Globus pallidus (tissue), 1 donor: ENCODE measurements at regions not wholly inside any gene's neighbourhood (a gene's known extent, or its start where the extent isn't known, plus 50 kb on each side); places are given as distances from the start of the nearest gene placed in this dataset.

Experiments
- DNase-seq: peaks from one replicate; pipeline ENCODE4 v3.0.0-alpha.2; 2015; ENCODE audit warnings: low spot score

DNA sequence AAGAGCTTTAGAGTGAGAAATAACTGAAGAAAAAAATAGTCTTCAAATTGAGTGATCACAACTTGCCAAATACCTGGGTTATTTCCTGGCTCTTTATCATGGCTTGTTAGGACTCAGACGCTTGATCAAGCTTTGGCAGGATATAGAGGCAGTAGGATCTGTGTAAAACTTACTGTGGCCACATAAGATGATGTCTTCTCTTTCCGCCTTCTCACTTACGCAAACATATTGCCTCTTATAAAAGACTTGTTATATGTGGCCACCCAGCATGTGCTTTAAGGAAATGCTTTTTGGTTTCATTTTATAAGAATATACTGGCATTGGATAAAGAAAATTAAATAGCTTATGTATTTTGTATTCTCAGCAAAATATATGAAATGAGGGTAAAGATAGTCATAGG, 101.8 kb upstream of the AKIRIN2 start:
- DNase-seq = no peak

GRCh38 chr6:87799651-87800050, 97.6 kb upstream of the AKIRIN2 start:
- DNase-seq = no peak

GRCh38 chr6:87798393-87799278, 96.6 kb upstream of the AKIRIN2 start:
- DNase-seq = no peak

GRCh38 chr6:87794922-87795885, 93.2 kb upstream of the AKIRIN2 start:
- DNase-seq = no peak

DNA sequence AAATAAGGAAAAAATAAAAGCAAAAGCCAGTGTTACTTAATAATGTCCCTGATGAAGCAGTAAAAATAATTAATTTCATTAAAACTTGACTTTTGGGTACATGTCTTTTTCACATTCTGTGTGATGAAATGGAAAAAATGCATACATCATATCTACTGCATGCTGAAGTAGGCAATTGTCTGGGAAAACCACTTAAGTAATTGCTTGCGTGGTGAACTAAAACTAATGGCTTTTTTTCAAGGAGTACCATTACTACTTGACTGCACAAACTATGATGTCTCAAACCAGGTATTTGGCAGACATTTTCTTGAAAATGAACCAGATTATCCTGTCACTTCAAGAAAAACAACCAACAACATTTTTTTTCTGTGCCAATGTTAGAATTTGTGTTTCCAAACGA, 91.3 kb upstream of the AKIRIN2 start:
- DNase-seq = no peak

GRCh38 chr6:87791982-87792381, 89.9 kb upstream of the AKIRIN2 start:
- no peak for DNase-seq

GRCh38 chr6:87791485-87791884, 89.5 kb upstream of the AKIRIN2 start:
- DNase-seq = no peak

DNA sequence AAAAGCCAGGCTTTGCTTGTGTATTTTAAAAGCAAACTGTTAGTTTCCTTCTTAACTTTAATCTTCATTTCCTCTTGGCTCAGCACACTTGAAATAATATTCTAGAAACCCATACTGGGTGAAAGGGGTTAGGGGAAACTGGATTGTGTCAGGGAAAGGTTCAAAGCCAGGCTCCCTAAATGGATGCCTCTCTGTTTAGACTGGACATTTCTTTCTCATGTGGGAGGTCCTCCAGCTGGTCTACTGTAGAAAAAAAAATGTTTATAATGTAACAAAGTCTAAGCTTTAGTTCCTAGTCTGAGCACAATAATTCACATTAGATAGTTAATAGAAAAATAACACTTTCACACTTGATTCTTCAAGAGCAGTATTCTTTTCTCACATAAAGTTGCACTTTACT, 89.0 kb upstream of the AKIRIN2 start:
- no peak for DNase-seq

- no peak for DNase-seq
Measured at GRCh38 chr6:87789900-87790290, 87.9 kb upstream of the AKIRIN2 start.

DNA sequence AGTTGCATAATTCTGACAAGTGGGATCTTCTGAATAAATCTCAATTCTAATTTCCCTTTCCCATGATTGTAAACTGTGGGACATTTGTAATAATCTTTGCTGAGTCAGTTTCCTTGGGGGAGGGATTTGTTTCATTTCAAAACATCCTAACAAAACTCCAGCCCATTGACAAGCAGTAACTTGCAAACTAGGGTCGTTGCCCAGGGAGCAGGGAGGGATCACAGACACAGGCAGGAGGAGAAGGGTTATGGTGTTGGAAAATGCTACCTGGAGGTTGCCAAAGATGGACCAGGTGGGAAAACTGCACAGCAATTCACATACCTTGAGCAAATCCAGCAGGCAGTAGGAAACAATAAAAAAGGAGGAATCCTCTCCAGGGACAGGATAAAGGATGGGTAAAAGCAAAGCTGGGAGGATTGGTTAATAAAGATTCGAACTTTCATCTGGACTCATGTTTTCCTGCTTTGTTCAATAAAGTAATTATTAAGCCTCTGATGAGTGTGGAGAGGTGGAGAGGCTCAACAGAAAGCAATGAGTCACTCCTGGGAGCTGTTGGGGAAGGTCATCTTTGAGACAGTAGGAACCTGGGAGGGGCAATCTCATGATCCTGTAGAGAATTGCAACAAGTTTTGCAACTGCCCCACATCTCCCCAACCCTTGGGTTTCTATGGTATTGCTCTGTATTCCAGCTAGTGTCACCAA, 87.3 kb upstream of the AKIRIN2 start:
- no peak for DNase-seq

DNA sequence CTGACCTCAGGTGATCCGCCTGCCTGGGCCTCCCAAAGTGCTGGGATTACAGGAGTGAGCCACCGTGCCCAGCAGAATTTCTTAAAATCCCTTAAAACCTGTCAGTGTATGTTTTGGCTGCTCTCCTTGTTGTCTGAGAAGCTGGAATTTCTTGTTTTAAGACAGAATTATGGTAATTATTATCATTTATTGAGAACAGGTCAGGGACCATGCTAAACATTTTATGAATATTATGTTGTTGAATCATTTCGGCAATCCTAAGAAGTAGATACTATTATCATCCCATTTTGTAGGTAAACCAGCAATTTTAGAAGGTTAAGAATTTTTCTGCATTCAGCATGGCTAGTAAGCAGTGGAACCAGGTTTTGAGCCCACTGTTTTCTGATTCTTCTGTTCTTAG, 86.1 kb upstream of the AKIRIN2 start:
- DNase-seq = no peak

DNA sequence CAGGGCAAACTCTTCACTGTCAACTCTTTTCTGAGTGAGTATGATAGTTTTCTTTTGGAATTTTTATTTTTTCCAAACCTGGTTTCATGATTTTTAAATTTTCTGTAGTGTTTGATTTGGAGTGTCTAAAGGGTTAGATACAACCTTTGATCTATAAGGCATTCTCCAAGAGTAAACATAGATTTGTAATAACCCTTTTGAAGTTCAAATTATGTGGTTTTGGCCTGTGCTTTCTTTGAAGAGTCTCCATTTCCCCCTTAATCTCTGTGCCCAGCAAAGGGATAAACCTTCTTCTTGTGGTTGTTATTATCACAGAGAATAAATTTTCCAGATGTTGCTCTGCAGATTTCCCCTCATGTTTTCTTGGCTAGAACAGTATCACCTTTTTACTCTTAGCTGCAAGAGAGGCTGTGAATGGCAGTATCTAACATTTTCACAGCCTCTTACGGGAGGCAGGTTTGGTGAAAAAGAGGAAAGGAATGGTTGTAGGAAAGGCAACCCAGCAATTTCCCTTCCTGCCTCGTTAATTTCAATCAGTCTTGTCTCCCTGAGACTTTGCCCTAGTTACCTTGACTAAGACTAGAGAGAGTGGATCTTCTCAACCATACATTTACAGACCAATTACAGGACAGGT, 83.3 kb upstream of the AKIRIN2 start:
- no peak for DNase-seq

DNA sequence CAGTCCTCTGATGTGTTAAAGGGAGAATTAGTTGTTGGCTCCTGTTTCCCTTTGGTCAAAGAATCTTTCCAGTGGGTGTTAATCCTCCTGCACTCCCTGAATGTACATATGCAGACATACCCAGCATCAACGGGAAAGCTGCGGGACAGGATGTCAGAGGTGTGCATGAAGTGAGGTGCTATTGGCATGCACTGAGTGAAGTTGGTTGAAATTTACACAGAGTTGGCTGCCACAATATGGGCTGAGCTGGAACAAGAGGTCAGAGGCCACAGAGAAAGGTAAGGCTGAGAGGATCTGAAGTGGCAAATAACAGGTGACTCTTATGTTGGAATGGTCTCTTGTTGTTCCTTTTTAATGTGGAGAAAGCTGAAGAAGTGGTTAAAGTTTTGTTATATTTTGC, 82.7 kb upstream of the AKIRIN2 start:
- no peak for DNase-seq

DNA sequence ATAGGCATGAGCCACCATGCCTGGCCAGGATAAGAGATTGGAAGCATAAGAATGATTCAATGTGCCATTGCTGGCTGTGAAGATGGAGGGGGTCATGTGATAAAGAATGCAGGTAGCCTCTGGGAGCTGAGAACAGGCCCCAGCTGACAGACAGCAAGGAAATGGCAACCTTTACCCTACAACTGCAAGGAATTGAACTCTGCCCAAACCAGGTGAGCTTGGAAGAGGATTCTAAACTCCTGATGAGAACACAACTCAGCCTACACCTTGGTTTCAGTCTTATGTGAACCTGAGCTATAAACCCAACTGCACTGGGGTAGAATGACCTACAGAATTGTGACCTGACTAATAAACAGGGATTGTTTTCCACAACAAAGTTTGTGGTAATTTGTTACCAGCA, 82.0 kb upstream of the AKIRIN2 start:
- DNase-seq = no peak

- DNase-seq = no peak
Measured at GRCh38 chr6:87779542-87779941, 77.5 kb upstream of the AKIRIN2 start.

- DNase-seq = no peak
Measured at GRCh38 chr6:87772597-87773530, 70.8 kb upstream of the AKIRIN2 start.

GRCh38 chr6:87767478-87767877, 65.4 kb upstream of the AKIRIN2 start:
- DNase-seq = no peak

- no peak for DNase-seq
Measured at GRCh38 chr6:87766211-87766610, 64.2 kb upstream of the AKIRIN2 start.

GRCh38 chr6:87763901-87764300, 61.9 kb upstream of the AKIRIN2 start:
- no peak for DNase-seq

- DNase-seq = no peak
Measured at GRCh38 chr6:87763276-87763675, 61.2 kb upstream of the AKIRIN2 start.

DNA sequence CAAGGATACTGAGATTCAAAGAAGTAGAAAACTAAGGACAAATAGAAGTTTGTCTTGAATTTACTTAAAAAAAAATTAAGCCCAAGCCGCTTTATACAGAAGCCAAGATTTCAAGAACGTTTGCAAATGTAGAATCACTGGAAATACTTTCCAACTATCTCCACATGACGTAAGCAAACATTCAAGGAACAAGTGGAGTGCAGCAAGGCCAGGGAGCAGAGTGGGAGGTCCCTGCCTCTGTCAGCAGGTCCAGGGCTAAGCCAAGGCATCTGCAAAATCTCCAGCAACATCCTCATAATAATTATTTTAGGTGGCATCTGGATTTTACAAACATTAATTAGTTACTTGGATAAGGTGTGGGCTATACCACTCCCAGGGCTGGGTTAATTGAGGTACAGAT, 60.1 kb upstream of the AKIRIN2 start:
- no peak for DNase-seq
